ENCODE measurements at regions not wholly inside any gene's neighbourhood (a gene's known extent, or its start where the extent isn't known, plus 50 kb on each side); places are given as distances from the start of the nearest gene placed in this dataset.
"Not testable (repeated sequence)": the region's sequence is repeated elsewhere in the genome, so short reads cannot be mapped to it uniquely, and the experiment has no call there.

DNA sequence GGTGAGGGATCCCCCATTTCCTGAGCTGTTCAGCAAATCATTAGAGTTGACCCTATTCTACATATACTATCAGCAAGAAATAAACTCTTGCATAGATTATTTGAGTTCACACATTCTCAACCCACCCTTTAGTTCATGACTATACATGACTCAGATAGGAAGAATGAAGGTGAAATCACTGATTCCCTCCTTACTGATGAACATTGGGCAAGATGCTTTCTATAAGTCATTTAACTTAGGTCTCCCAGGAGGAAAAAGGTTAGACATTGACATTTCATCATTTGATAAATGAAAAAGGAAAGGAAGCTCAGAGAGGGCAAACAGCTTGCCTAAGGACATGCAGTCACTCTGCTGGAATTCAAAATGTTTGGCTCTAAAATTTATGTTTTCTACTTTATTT lies 408.0 kb downstream of the TMEM182 start:
- no peak for DNase-seq

DNA sequence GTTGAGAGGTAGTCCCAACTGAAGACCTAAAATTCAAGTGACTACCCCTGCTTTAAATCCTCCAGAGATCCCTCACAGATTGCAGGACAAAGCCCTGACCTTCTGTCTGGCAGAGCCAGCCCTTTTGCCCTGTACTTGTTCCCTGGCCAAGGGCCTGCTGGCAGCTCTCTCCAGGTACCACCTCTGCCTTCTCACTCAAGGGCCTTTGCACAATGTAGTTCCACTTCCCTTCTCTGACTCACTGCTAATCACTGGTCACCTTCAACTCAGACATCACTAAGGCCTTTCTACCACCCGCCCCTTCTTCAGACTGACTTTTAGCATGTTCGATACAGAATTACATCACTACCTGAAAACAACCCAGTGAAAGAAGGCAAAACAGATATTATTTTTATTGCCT lies 411.0 kb downstream of the TMEM182 start:
- no peak for DNase-seq

DNA sequence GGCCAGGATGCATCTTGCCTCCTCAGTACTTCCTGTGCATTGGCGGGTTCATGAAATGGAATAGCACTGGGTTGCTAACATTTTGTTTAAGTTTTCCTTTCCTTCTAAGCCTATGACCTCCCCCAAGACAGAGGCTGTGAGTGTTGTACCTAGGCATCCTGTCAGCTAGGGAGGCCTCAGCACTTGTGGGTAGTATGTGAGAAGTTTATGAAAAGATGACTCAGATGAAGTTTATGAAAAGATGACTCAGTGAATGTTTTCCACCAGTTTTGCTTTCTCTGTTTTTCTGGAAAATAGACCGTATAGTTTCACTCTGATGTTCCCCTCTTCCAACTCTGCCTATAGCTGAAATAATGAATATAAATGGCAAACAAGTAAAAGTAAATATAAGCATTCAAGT lies 412.9 kb downstream of the TMEM182 start:
- no peak for DNase-seq

DNA sequence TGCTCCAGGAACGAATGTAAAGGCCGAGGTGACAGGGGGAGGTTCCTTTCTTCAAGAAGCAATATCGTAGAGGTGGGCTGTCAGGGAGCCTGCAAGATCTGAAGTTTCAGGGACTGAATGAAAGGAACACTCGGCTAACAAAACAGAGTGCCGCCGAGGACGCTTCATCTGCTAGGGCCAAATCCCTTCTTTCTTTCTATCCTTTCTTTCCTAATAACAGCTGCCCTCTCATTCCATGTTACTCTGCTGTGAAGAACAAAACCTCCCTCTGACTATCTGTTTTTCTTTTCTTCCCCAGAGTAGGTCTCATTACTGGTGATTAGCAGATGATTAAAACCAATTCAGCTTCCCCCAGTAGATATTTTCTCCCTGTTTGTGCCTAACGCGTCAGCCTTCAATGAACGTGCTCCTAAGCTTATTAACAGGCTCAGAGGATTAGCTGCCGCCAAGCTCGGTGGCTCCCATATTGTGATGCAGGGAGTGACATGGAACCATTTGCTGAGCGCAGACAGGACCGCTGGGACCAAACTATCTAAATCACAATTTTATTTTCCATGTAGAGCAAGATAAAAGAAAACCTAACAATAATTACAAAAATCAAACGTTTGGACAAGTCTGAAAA lies 414.6 kb downstream of the TMEM182 start:
- no peak for DNase-seq

DNA sequence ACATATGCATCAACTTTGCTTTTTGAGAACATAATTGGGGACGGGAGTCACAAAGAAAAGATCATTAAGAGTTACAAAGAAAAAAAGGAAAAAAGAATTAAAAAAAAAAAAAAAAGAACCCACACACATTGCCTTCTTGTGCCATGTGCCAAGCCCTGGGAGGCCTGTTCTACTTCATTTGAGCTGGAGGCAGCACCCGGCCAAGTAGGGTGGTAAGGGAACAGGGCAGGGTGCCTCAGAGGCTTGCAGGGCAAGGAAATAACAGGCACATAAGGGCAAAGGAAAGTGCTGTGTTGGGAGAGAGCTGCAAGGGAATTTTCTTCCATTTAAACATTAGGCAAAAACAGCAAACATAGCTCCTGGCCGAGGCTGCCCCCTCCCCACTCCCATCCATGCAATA lies 418.0 kb downstream of the TMEM182 start:
- no peak for DNase-seq

DNA sequence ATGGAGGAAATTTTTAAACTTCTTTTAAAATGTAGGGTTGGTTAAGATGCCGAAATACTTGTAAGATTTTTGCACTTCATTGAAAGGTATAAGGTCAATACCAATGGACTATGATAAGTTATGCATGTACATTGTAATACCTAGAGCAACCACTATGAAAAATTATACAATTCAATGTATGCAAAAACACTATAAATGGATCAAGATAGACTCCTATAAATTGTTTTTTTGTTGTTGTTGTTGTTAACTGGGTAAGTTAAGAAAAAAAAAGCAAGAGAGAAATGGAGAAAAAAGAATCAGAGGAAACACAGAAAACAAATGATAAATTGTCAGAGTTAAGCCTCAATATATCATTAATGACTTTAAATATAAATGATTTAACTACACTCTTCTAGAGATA lies 421.2 kb downstream of the TMEM182 start:
- no peak for DNase-seq

DNA sequence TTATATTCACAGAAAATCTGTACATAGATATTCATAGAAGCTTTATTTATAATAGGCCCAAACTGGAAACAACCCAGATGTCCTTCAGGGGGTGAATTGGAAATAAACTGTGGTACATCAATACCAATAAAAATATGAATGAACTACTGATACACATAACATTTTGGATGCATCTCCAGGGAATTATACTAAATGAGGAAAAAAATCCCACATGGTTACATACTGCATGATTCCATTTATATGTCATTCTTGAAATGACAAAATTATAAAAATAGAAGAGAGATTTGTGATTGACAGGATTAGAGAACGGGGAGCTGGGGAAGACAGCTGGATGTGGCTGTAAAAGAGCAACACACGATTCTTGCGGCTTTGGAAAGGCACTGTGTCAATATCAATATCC lies 435.0 kb downstream of the TMEM182 start:
- no peak for DNase-seq

DNA sequence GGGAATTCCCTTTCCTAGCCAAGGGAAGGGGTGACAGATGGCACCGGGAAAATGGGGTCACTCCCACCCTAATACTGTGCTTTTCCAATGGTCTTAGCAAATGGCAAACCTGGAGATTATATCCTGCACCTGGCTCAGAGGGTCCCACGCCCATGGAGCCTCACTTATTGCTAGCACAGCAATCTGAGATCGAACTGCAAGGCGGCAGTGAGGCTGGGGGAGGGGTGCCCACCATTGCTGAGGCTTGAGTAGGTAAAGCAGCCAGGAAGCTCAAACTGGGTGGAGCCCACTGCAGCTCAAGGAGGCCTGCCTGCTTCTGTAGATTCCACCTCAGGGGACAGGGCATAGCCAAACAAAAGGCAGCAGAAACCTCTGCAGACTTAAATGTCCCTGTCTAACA lies 438.9 kb downstream of the TMEM182 start:
- DNase-seq: not testable (repeated sequence)

DNA sequence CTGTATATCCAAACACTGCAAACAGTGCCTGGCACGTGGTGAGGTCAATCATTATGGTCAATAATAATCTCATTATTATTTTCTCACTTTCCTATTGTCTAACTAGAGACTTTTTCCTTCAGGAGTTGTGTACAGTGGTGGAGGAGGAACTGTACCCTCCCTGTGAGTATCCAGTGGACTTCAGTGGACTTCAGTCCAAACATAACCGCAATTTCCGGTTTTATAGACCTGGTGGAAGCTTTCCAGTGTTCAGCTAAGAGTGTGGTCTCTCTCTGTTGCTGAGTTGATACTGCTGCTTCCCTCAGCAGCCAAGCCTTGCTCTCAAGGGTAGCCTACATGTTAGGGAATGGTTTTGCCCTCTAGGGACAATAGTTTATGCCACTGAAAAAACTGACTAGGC lies 447.1 kb downstream of the TMEM182 start:
- DNase-seq: no peak

DNA sequence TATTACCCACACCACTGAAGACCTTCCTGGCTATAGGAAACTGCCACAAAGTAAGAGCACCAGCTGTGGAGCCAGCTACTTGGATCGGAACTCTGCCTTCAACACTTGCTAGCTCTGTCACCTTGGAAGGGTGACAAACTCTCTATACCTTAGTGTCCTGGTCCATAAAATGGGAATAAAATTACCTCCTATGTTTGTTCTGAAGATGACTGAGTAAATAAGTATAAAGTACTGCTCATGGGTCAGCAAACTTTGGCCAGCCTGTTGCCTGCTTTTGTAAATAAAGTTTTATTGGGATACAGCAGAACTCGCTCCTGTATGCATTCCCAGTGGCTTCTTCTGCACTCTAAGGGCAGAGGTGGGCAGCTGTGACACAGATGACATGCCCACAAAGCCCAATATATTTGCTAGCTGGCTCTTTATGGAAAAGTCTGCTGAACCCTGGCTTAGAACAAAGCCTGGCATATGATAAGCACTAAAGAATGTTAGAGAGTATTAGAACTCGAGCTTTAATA lies 451.3 kb downstream of the TMEM182 start:
- DNase-seq: no peak

DNA sequence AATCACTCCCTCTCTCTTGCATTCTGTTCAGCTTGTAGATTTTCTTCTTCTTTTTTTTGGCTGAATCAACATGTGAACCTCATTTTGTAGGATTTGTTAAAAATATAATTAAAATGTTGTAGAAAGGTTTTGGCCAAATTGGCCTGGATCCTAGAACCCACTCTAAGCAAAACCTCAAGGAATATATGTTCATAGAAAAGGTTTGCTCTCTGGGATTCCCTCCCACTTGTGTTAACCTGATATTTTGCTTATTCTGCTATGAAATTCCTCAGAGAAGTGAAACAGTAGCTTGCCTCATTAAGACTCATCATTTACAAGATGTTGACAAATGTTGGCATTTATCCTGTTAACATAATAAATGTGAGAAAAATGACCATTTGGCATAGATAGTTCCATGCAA lies 456.7 kb downstream of the TMEM182 start:
- no peak for DNase-seq

DNA sequence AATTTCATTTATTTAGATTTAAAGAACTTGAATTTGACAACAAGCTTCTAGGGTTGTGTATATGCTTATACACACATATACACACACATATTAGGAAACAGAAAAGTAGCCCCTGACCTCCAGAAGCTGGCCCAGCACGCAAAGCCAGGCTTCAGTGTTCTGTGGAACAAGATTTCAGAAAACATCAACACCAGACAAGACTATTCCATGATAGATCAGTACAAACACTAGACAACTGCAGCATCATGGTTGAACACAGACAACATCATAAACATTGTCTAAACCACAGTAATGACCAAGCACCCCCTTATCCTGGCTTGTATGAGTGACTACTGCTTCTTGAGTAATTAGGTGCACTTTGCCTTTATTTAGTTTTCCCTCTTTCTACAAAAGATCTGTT lies 457.6 kb downstream of the TMEM182 start:
- DNase-seq: no peak

DNA sequence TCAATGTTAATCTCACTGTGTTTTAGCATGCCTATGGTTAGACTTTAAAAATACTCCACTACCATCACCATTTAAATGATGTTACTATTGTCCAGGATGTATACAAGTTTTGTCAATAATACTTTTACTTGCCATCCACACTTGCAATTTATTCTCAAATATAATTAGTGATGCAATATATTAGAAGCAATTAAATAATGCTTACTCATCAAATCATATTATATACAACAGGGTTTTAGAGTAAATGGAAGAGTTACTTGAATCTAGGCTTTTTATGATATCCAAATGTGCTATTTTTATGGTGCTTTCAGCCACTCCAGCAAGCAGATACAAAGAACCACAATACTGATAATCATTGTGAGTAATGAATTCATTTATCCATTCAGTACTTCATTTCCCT lies 461.1 kb downstream of the TMEM182 start:
- DNase-seq: no peak

DNA sequence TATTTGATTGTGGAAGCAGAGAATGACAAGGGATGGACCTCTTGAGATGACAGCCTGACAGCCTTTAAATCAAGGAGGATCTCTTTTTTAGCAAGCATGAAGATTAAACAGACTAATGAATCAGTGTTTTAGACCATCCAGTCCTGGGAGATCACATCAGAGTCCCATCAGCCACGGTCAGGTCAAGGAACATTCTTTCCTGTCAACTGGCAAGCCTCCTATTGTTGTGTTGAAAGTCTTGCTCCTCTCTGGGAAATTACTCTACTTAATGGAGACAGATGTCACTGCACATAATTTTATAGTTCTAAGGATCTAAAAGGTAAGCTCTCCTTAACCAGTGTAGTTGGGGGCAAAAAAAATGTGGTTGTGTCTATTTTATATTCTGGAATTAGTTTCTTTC lies 469.0 kb downstream of the TMEM182 start:
- no peak for DNase-seq

DNA sequence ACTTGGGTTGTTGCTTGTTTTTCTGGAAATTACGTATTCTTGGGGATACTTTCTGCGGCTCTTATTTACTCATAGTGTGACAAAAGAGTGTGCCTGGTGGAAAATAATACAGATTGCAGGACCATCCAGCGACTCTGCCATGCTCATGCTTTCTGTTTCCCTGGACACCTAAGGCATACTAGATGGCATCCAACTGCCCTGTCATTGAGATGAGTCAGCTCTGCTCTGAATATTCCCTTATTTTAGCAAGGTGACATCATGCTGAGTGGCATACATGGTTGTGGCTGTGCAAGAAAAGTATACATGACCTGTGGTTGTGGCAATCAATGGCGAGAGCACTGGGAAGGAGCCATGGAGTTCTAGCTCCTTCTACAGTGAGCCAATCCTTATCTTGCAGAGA lies 471.0 kb downstream of the TMEM182 start:
- no peak for DNase-seq

DNA sequence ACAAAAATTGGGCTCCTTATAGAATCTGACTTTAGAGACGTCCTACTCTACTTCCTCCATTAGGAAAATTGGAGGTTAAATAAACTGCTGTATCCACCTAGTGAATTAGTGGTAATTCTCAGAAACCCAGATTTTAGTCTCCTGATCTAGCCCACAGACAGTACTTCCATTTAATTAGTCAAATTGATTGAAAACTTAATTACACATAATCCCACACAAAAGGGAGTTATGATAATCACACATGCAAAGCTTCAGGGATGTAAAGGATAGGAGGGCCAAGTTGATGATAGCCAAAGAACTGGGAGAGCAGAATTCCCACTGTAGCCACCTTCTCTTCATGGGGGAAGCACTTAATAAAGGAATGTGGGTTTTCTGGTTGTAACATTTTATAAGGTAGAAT lies 471.9 kb downstream of the TMEM182 start:
- DNase-seq: no peak

DNA sequence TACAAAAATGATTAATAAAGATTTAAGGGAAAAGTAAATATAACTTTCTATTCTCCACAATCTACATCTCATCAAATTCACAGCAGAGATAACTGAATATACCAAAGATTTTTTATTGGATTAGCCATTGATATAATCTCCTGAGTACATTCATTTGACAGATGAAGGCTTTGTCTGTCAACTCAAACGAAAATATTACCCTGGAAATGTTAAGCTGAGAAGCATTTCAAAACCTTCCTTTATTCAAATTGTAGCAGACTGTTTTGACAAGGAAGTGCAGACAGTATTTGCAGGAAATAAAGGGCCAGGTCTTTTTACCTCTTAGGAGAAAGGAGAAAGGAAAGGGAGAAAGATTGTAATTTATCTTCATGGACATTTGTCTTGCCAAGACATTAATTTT lies 473.5 kb downstream of the TMEM182 start:
- DNase-seq: no peak

DNA sequence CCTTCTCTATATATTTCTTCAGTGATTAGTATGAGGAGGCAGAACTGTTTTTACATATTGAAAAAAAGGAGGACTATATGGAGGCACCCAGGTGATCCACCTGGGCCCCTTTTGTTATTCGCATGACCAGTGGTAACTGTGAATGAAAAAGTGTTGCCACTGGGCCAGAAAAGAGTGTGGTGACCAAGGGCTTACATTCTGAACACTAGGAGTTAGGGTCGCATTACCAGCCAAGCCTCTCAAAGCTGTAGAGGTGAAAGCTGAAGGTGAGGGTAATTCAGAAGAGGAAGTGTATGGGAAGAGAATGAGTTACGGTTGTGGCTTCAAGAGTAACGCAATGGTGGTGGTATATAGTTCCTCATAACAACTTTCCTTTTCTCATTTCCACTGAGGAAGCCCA lies 487.6 kb downstream of the TMEM182 start:
- no peak for DNase-seq

DNA sequence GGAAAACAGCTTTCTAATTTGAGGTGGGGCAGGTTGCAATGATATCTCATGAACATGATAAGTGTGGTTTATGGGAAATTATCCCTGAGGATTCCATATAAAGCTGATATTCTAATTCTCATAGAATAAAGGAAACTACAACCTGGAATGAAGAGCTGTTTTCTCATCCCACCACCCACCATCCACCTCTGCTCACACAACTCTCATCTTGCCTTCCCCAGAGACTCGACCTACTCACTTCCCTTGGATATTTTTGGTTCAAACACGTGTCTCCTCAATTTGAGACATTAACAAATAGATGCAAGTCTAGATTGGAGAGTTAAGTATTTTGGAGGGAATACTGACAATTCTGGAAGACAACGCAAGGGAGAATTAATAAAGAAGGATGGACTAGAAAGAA lies 490.9 kb downstream of the TMEM182 start:
- DNase-seq: no peak

DNA sequence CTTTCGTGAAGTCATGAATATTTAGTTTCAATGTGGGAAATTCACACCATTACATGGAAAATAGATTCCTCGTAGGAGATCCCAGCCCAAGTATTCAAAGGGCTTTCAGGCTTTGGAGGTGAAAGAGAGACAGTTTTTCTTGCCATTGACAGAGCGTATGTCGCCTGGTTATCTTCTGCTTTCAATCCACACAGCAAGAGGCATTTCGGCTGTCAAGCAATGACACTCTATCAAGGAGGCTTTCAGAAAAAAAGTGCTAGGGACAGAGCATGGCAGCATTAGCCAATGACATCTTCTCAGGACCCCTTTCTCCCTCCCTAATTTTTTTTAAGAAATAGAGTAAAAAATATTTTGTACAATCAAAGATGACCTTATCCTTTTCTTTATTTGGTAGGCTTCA lies 492.8 kb downstream of the TMEM182 start:
- DNase-seq: no peak

DNA sequence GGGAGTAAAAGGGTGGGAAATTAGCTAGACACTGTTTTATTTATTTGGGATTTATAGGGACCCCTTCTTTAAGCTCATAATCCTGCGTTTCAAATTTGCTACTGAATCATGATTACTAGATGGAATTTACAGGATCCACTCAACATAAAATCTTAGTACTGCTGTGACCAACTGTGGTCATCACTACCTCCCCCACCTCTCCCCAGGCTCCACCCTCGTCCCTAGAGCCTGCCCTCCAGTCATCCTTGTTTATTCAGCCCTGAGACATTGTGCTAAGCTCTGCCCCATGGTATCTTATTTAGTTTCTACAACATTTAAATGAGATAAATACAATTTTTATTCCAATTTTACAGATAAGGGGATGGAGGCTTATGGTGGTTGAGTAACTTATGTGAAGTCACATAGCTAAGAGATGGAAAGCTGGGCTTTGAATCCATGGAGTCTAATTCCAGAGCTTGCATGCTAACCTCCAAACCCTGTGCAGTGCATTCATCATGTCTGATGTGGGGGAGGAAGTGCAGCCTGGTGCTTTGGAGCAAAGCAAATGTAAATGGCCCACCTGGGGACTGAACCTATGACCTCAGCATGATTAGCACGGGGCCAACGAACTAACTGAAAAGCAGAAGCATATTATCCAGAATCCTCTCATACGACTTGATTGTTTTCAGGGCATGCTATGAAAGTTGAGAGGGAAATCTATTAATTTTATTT lies 502.4 kb downstream of the TMEM182 start:
- no peak for DNase-seq

DNA sequence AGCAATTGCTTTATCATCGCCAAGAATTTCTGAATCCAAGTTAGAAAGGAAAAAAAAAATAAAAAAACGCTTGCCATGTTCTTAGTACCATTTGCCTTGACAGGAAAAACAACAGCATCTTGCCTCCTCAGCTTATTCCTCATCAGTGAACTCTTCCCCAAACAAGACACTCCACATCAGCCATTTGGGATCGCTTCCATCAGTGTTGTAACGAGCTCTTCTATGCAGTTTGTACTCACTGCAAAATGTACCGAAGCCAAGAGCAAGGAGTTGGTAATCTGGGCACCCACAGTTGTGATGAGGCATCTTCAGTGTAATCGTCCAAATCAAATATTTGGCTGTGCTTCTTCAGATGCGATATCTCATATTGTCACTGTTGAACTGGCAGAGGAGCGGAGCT lies 503.7 kb downstream of the TMEM182 start:
- no peak for DNase-seq

DNA sequence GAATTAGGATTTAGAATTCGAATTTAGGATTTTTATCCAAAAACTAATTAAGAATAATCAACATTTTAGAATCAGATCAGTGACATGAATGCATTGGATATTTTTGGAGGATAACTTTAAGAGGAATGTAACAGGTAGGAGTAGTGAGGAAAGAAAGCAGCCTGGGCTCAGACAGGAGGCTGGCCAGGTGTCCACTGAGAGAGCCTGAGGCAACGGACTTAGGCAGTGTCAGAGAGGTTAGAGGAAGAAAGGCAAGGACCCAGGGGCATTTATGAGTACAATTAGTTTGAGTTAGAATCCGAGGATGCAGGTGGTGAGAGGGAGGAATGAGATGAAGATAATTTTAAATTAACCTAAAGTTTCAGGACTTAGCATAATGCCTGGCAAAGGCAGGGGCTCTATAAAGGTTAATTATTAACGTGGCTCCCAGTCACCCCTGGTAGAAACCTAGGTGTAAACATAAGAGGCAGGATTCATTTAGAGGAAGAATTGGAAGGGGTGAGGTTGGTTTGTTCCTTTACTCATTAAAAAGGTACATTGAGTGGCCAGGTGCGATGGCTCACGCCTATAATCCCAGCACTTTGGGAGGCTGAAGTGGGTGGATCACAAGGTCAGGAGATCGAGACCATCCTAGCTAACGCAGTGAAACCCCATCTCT lies 507.1 kb downstream of the TMEM182 start:
- no peak for DNase-seq

DNA sequence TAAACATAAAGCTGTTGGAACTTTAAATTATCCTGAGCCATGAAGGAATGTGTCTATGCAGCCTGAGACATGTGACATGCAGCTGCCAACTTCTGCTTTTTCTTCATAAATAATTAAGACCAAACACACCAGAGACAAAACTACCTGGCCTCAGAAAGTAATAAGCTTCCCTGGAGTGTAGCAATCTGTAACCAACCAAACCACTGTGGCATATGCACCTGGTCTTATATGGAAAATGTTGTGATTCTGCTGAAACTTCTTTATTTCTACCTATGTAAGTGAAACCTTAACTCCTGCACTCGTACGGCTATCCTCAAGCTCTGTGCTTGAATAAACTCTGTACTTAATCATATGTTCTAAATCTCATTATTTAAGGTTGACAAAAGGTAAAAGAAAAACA lies 515.0 kb downstream of the TMEM182 start:
- no peak for DNase-seq

All from NCI-H69 (cell line).